ENCODE measurements at regions not wholly inside any gene's neighbourhood (a gene's known extent, or its start where the extent isn't known, plus 50 kb on each side); places are given as distances from the start of the nearest gene placed in this dataset.
"Not testable (repeated sequence)": the region's sequence is repeated elsewhere in the genome, so short reads cannot be mapped to it uniquely, and the experiment has no call there.

DNA sequence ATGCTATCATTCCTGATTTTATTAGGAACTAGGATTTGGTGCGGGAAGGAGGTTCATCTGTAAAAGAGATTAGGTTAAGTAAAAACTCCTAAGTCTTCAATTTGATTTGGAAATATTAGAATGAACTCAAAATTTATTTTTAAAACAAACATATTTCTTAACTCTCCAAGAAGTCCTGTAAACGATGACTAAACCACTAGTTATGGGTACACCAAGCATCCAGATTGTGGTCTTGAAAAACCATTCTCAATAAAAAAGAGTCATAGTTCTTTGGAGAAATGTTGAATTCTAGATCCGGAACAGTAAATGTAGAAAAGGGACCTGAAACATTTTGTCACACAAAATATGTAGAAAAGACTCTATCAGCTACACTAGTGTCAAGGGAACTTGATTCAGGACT is 116.9 kb downstream of the ARHGAP11B start:
- TF ChIP-seq, protein P1, sequence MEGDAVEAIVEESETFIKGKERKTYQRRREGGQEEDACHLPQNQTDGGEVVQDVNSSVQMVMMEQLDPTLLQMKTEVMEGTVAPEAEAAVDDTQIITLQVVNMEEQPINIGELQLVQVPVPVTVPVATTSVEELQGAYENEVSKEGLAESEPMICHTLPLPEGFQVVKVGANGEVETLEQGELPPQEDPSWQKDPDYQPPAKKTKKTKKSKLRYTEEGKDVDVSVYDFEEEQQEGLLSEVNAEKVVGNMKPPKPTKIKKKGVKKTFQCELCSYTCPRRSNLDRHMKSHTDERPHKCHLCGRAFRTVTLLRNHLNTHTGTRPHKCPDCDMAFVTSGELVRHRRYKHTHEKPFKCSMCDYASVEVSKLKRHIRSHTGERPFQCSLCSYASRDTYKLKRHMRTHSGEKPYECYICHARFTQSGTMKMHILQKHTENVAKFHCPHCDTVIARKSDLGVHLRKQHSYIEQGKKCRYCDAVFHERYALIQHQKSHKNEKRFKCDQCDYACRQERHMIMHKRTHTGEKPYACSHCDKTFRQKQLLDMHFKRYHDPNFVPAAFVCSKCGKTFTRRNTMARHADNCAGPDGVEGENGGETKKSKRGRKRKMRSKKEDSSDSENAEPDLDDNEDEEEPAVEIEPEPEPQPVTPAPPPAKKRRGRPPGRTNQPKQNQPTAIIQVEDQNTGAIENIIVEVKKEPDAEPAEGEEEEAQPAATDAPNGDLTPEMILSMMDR (IDR thresholded peaks at IDR 0.05) = not testable (repeated sequence)
- not testable (repeated sequence) for TF ChIP-seq POLR2A (IDR thresholded peaks at IDR 0.05)
